ENCODE measurements at regions not wholly inside any gene's neighbourhood (a gene's known extent, or its start where the extent isn't known, plus 50 kb on each side); places are given as distances from the start of the nearest gene placed in this dataset.

DNA sequence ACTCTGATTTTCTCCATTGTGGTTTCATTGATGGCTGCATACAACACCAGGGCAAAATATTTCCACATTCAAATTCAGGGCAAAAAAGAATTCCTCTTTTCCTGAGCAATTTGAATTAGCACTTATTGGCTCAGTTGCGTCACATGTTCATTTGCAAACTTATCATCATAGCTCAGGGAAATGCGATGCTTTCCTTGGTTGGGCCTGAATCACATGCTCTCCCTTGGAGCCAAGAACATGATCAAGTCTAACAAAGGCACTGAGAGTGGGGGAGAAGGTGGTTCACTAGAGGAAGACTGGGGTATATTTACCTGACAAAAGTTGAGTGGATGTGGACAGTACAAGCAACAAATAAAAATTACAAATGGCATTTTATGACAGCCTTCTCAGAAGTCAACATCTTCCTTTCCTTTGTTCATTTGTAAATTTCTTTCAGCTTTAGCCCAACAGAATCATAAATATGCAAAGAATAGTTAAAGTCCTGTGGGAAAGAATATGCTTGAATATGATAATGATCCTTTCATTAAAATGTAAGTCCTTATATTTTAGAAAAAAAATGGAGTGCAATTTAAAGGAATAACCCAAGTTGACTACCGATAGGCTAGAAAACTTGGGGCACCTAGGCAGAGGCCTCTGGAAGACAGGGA, 277.2 kb downstream of the NEDD1 start:
- Mint-ChIP-seq H3K9me3 (ENCODE audit: low read depth) (peaks cover 19% of the 10 kb centered on the region), H3K36me3 (ENCODE audit: insufficient read depth) (peaks cover 6% of the 10 kb centered on the region), H3K27me3 (no peaks in the 10 kb centered on the region), H3K4me1 (ENCODE audit: low read depth) (peaks cover 7% of the 10 kb centered on the region), H3K4me3 (ENCODE audit: low read depth) (no peak overlapping the region), H3K27ac (no peak overlapping the region)
- TF ChIP-seq, protein P1, sequence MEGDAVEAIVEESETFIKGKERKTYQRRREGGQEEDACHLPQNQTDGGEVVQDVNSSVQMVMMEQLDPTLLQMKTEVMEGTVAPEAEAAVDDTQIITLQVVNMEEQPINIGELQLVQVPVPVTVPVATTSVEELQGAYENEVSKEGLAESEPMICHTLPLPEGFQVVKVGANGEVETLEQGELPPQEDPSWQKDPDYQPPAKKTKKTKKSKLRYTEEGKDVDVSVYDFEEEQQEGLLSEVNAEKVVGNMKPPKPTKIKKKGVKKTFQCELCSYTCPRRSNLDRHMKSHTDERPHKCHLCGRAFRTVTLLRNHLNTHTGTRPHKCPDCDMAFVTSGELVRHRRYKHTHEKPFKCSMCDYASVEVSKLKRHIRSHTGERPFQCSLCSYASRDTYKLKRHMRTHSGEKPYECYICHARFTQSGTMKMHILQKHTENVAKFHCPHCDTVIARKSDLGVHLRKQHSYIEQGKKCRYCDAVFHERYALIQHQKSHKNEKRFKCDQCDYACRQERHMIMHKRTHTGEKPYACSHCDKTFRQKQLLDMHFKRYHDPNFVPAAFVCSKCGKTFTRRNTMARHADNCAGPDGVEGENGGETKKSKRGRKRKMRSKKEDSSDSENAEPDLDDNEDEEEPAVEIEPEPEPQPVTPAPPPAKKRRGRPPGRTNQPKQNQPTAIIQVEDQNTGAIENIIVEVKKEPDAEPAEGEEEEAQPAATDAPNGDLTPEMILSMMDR (IDR thresholded peaks at IDR 0.05; ENCODE audit: unreplicated experiment) = no peak
- DNase-seq (ENCODE audit: low spot score, unreplicated experiment) = no peak

DNA sequence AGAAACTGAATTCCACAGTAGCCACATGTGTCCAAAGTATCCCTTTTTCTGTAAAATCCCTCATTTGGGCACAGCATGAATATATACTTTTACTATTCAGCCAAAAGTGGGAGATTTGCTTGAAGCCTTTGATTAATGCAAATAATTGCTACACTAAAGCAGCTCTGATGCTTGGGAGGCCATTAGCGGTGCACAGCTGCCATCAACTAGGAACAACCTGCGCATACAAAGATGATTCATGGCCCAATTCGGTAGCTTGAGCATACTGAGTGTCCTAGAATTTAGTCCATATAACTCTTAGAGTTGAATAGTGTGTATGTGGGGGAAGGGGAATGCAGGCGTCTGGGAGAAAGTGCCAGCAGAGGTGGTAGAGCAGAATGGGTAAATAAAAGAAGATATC, 277.0 kb upstream of the RMST start:
- H3K36me3 Mint-ChIP-seq (ENCODE audit: insufficient read depth) = peaks cover 8% of the 10 kb centered on the region

DNA sequence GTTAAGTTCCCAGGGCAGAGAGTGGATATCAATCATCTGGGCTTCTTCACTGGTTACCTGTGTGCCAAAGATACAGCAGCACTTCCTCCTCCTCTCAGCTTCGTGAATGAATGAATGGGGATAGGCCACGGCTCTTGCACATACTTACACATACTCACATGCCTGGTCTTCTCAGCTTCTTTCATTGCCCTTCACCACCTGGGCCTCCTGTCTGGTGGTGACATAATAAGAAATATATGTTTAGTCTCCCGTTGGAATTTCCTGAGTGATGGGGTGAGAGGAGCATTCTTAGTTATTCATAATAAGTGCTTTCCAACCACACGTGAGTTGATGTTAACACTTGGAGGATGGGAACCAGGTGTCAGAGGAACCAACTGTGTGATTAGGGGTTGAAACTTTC, 268.1 kb upstream of the RMST start:
- no peak overlapping the region for H3K27ac Mint-ChIP-seq
- no peak overlapping the region for H3K4me3 Mint-ChIP-seq (ENCODE audit: low read depth)
- H3K9me3 Mint-ChIP-seq (ENCODE audit: low read depth) = peaks cover 19% of the 10 kb centered on the region
- DNase-seq (ENCODE audit: low spot score, unreplicated experiment) = no peak
- no peaks in the 10 kb centered on the region for H3K27me3 Mint-ChIP-seq
- no peaks in the 10 kb centered on the region for H3K4me1 Mint-ChIP-seq (ENCODE audit: low read depth)
- peaks cover 4% of the 10 kb centered on the region for H3K36me3 Mint-ChIP-seq (ENCODE audit: insufficient read depth)
- TF ChIP-seq, protein P1 (IDR thresholded peaks at IDR 0.05; ENCODE audit: unreplicated experiment) = no peak

More for the DNA sequence above, 277.0 kb upstream of the RMST start:
- Mint-ChIP-seq H3K27me3 (no peaks in the 10 kb centered on the region), H3K4me3 (ENCODE audit: low read depth) (no peak overlapping the region), H3K27ac (no peak overlapping the region), H3K9me3 (ENCODE audit: low read depth) (peaks cover 23% of the 10 kb centered on the region), H3K4me1 (ENCODE audit: low read depth) (peaks cover 7% of the 10 kb centered on the region)
- no peak for DNase-seq (ENCODE audit: low spot score, unreplicated experiment)
- TF ChIP-seq, protein P1 (IDR thresholded peaks at IDR 0.05; ENCODE audit: unreplicated experiment) = no peak

DNA sequence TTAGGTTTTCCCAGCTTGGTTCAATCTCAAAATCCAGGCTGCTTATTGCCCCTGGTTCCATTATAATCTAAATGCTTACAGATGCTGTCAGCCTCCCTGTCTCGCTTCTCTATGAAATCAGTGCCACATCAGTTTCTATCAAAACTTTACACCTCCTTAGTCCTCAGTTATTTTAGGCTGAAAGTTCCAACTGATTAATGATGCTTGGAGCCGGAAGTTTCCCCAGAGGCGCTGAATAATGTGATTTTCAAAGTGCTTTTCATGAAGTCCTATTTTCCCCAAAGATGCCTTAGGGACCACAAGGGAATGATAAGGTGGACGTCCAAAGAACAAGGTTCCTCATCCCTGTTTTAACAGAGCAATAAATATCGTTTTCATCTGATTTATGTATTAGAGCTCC, 262.4 kb upstream of the RMST start:
- no peaks in the 10 kb centered on the region for H3K27me3 Mint-ChIP-seq
- H3K36me3 Mint-ChIP-seq (ENCODE audit: insufficient read depth) = peaks cover 1% of the 10 kb centered on the region
- no peak for DNase-seq (ENCODE audit: low spot score, unreplicated experiment)
- H3K27ac Mint-ChIP-seq = no peak overlapping the region
- H3K4me3 Mint-ChIP-seq (ENCODE audit: low read depth) = no peak overlapping the region
- TF ChIP-seq, protein P1 (IDR thresholded peaks at IDR 0.05; ENCODE audit: unreplicated experiment) = no peak
- H3K4me1 Mint-ChIP-seq (ENCODE audit: low read depth) = peaks cover 1% of the 10 kb centered on the region
- peaks cover 18% of the 10 kb centered on the region for H3K9me3 Mint-ChIP-seq (ENCODE audit: low read depth)

DNA sequence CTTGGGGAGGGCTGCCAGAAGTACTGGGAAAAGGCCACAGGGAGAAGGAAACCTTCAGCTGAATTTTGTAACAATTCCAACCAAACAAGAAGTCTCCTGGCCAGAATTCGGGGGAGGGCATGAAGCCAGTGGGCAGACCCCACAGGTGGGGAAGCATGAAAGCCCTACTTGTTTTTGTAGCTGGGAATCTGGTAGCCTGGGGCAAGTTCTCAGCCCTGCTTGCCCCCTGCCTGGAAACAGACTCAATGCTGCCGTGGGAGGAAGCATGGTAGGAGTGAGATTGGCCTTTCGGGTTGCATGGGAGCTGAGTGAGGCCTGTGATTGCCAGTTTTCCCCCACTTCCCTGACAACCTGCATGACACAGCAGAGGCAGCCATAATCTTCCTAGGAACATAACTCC, 259.2 kb upstream of the RMST start:
- peaks cover 1% of the 10 kb centered on the region for H3K4me1 Mint-ChIP-seq (ENCODE audit: low read depth)
- H3K36me3 Mint-ChIP-seq (ENCODE audit: insufficient read depth) = peaks cover 3% of the 10 kb centered on the region
- no peak for DNase-seq (ENCODE audit: low spot score, unreplicated experiment)
- H3K27ac Mint-ChIP-seq = no peak overlapping the region
- H3K4me3 Mint-ChIP-seq (ENCODE audit: low read depth) = no peak overlapping the region
- H3K9me3 Mint-ChIP-seq (ENCODE audit: low read depth) = peaks cover 31% of the 10 kb centered on the region
- H3K27me3 Mint-ChIP-seq = no peaks in the 10 kb centered on the region
- TF ChIP-seq, protein P1 (IDR thresholded peaks at IDR 0.05; ENCODE audit: unreplicated experiment) = no peak

All from progenitor cell of endocrine pancreas (in vitro differentiated cells).